CD8-positive, alpha-beta memory T cell (primary cell): ENCODE measurements at regions not wholly inside any gene's neighbourhood (a gene's known extent, or its start where the extent isn't known, plus 50 kb on each side); places are given as distances from the start of the nearest gene placed in this dataset.
"Not testable (repeated sequence)": the region's sequence is repeated elsewhere in the genome, so short reads cannot be mapped to it uniquely, and the experiment has no call there.

Experiments used
- CTCF ChIA-PET: fragments of 350-600 bp; sonication (Branson Sonifier 250); formaldehyde crosslinking; loops from one replicate; lab custom pipeline; 2021; ENCODE audit warnings: antibody characterized with exemption; lab: Charles Lee
- POLR2A ChIA-PET: fragments of 350-600 bp; sonication (Branson Sonifier 250); formaldehyde crosslinking; loops from one replicate; lab custom pipeline; 2021; ENCODE audit warnings: antibody characterized with exemption; lab: Charles Lee
- DNase-seq, 5 donors: peaks; one replicate each; pipeline versions ENCODE4 v3.0.0 to v3.0.0-alpha.2; 2020 to 2022; ENCODE audit warnings: mixed read lengths in 1 of 5
- H3K27ac ChIP-seq: one replicate; pipeline ENCODE4 v1.7.0; 2013; ENCODE audit warnings: low read depth, mild to moderate bottlenecking, low read length, moderate library complexity
- H3K27me3 ChIP-seq: 2 replicates; pipeline ENCODE4 v1.7.0; 2013; ENCODE audit warnings: low read length, mild to moderate bottlenecking; ENCODE audit not compliant: insufficient read depth, poor library complexity, severe bottlenecking
- H3K36me3 ChIP-seq: 2 replicates; pipeline ENCODE4 v1.7.0; 2013; ENCODE audit warnings: mild to moderate bottlenecking, low read length, moderate library complexity; ENCODE audit not compliant: insufficient read depth
- H3K4me1 ChIP-seq: 2 replicates; pipeline ENCODE4 v1.7.0; 2013; ENCODE audit warnings: mild to moderate bottlenecking, low read length, moderate library complexity; ENCODE audit not compliant: insufficient read depth
- H3K4me3 ChIP-seq: 2 replicates; pipeline ENCODE4 v1.7.0; 2013; ENCODE audit warnings: mild to moderate bottlenecking, low read length
- H3K9me3 ChIP-seq: 2 replicates; pipeline ENCODE4 v1.7.0; 2013; ENCODE audit warnings: mild to moderate bottlenecking, low read length
- H3K27ac Mint-ChIP-seq, 8 donors: one replicate each; pipeline ENCODE4 v1.8.0; 2020 to 2021; ENCODE audit warnings: mixed read lengths in 8 of 8, mild to moderate bottlenecking in 6 of 8, inconsistent platforms in 3 of 8, moderate library complexity in 3 of 8
- H3K27me3 Mint-ChIP-seq, 2 donors: one replicate each; pipeline ENCODE4 v1.8.0; 2020 to 2021; ENCODE audit warnings: mixed read lengths in 2 of 2, mild to moderate bottlenecking in 1 of 2, moderate library complexity in 1 of 2
- H3K36me3 Mint-ChIP-seq, 3 donors: one replicate each; pipeline ENCODE4 v1.8.0; 2020 to 2021; ENCODE audit warnings: mixed read lengths in 3 of 3, inconsistent platforms in 1 of 3, mild to moderate bottlenecking in 1 of 3
- H3K4me1 Mint-ChIP-seq, 3 donors: one replicate each; pipeline ENCODE4 v1.8.0; 2020 to 2021; ENCODE audit warnings: mixed read lengths in 3 of 3, inconsistent platforms in 1 of 3, mild to moderate bottlenecking in 1 of 3
- H3K4me3 Mint-ChIP-seq, 7 donors: one replicate each; pipeline ENCODE4 v1.8.0; 2020 to 2021; ENCODE audit warnings: mixed read lengths in 7 of 7, mild to moderate bottlenecking in 6 of 7, moderate library complexity in 4 of 7, inconsistent platforms in 2 of 7
- H3K9me3 Mint-ChIP-seq, 5 donors: one replicate each; pipeline ENCODE4 v1.8.0; 2020 to 2022; ENCODE audit warnings: mixed read lengths in 5 of 5, mild to moderate bottlenecking in 3 of 5, moderate library complexity in 2 of 5, inconsistent platforms in 1 of 5

DNA sequence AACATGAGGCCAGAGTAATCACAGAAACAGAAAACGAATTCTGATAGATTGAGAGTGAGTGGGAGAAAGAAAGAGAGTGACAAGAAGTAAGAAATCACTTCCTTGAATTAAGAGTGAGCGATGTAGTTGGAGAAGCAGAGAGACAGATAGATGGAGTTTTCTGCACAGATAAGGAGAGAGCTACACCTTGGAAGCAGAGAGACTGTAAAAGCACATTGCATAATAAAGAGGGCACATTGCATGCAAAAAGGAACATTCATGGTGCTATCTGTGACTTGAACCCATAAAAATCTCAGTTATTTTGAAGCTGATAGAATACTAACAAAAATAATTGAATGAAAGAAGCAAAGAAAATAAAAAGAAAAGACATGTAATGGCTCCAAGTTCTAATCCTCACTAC lies 943.8 kb downstream of the NR2F1-AS1 start:
- Mint-ChIP-seq H3K9me3 (peaks cover 0 to 6% (median 0%) of the 10 kb centered on the region in 5 donors), H3K27ac (no peak overlapping the region), H3K4me1 (no peaks in the 10 kb centered on the region), H3K36me3 (no peaks in the 10 kb centered on the region), H3K4me3 (no peak overlapping the region), H3K27me3 (no peaks in the 10 kb centered on the region)
- Histone ChIP-seq H3K4me3 (no peak overlapping the region), H3K27ac (no peak overlapping the region), H3K4me1 (no peaks in the 10 kb centered on the region), H3K27me3 (no peaks in the 10 kb centered on the region), H3K36me3 (no peaks in the 10 kb centered on the region), H3K9me3 (no peaks in the 10 kb centered on the region)
- no peak for DNase-seq
- POLR2A ChIA-PET = no interaction called here
- CTCF ChIA-PET = no interaction called here

DNA sequence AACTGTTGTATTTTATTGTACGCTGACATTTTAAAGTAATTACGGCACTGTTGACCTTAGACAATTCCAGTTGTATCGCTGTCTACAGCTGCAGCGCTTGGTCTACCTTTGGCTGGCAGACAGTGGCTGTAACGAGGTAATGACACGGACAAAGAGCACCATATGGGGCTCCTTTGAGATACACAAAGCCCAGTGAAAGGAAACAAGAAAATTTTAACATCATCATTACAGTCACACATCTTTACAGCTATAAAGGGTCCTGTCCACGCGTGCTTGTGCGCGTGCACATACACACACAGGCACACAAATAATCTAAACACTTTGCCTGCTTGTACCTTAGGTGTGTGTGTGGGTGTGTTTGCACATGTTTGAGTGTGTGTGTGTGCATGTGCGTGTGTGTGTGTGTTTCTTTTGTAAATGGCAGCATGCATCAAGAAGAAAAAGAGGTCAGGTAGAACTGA lies 946.0 kb downstream of the NR2F1-AS1 start:
- Mint-ChIP-seq H3K36me3 (no peaks in the 10 kb centered on the region), H3K9me3 (peaks cover 0 to 3% (median 0%) of the 10 kb centered on the region in 5 donors), H3K27me3 (no peaks in the 10 kb centered on the region), H3K27ac (no peak overlapping the region), H3K4me3 (no peak overlapping the region), H3K4me1 (no peaks in the 10 kb centered on the region)
- Histone ChIP-seq H3K9me3 (no peaks in the 10 kb centered on the region), H3K36me3 (no peaks in the 10 kb centered on the region), H3K27me3 (no peaks in the 10 kb centered on the region), H3K4me1 (no peaks in the 10 kb centered on the region), H3K27ac (no peak overlapping the region), H3K4me3 (no peak overlapping the region)
- ChIA-PET POLR2A (no interaction called here), CTCF (no interaction called here)
- no peak for DNase-seq

DNA sequence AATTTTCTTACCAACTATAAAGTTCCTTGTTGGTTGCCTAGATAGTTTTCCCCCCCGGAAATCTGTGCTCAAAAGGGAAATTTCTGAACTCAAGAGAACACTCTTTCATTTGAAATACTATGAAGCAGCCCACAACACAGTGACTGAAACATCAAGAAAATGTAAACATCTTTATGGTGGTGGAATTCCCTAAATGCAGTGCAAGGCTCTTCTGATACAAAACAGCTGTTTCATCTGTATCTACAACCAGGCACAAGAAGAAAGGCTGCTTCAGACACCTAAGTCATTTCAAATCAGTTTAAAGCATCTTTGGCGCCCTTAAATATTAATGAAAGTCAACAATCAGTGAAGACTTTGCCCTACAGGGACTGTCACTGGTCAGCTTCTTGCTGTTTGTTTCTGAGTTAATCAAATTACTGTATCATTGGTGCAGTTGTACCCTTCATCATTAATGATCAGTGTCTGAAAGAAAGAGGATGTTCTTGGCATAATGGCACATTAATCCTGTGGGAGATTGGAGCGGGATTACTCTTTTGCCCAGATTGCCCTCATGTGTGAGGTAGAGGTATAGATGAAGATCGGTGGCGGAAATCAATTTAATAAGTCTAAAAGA lies 947.0 kb downstream of the NR2F1-AS1 start:
- Mint-ChIP-seq H3K4me1 (no peaks in the 10 kb centered on the region), H3K27me3 (no peaks in the 10 kb centered on the region), H3K9me3 (peaks cover 0 to 6% (median 4%) of the 10 kb centered on the region in 5 donors), H3K4me3 (no peak overlapping the region), H3K36me3 (no peaks in the 10 kb centered on the region), H3K27ac (no peak overlapping the region)
- Histone ChIP-seq H3K9me3 (no peaks in the 10 kb centered on the region), H3K36me3 (no peaks in the 10 kb centered on the region), H3K4me1 (no peaks in the 10 kb centered on the region), H3K4me3 (no peak overlapping the region), H3K27ac (no peak overlapping the region), H3K27me3 (no peaks in the 10 kb centered on the region)
- no peak for DNase-seq
- CTCF ChIA-PET = no interaction called here
- POLR2A ChIA-PET = no interaction called here

DNA sequence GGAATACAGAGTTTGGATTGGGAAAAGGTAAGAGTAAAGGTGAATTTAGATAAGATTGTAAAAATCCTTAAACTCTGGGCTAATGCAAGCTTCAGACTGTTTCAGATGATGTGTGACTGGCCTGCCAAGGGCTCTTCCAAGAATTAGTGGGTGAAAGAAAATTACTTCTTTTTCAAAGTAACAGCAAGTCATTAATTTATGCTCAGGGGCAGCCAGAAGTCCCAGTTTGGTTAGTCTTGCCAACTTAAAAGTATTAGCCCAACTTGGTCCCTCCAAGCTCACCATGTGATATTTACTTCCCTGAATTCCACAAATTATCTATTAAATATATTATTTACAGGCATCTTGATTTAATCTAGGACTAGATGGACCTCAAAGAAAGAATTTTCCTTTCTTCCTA lies 947.8 kb downstream of the NR2F1-AS1 start:
- Mint-ChIP-seq H3K9me3 (peaks cover 0 to 11% (median 4%) of the 10 kb centered on the region in 5 donors), H3K27me3 (no peaks in the 10 kb centered on the region), H3K4me1 (no peaks in the 10 kb centered on the region), H3K4me3 (no peak overlapping the region), H3K36me3 (no peaks in the 10 kb centered on the region), H3K27ac (no peak overlapping the region)
- Histone ChIP-seq H3K4me1 (no peaks in the 10 kb centered on the region), H3K36me3 (no peaks in the 10 kb centered on the region), H3K27ac (no peak overlapping the region), H3K4me3 (no peak overlapping the region), H3K9me3 (no peaks in the 10 kb centered on the region), H3K27me3 (no peaks in the 10 kb centered on the region)
- CTCF ChIA-PET = no interaction called here
- POLR2A ChIA-PET = no interaction called here
- DNase-seq = no peak

DNA sequence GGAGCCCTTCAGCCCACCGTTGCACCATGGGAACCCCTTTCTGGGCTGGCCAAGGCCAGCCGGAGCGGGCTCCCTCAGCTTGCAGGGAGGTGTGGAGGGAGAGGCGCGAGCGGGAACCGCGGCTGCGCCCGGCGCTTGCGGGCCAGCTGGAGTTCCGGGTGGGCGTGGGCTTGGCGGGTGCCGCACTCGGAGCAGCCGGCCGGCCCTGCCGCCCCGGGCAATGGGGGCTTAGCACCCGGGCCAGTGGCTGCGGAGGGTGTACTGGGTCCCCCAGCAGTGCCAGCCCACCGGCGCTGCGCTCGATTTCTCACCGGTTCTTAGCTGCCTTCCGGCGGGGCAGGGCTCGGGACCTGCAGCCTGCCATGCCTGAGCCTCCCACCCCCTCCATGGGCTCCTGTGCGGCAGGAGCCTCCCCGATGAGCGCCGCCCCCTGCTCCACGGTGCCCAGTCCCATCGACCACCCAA lies 949.8 kb downstream of the NR2F1-AS1 start:
- H3K36me3 Mint-ChIP-seq, H3K4me1 ChIP-seq, H3K27ac Mint-ChIP-seq, H3K27me3 Mint-ChIP-seq, CTCF ChIA-PET, POLR2A ChIA-PET, H3K9me3 ChIP-seq, H3K36me3 ChIP-seq, H3K4me3 Mint-ChIP-seq, H3K27ac ChIP-seq, H3K4me1 Mint-ChIP-seq, H3K4me3 ChIP-seq, H3K27me3 ChIP-seq: not testable (repeated sequence)
- H3K9me3 Mint-ChIP-seq = peaks cover 0 to 15% (median 4%) of the 10 kb centered on the region in 5 donors
- DNase-seq = peak in 1 of 5 donors; percentile 22

DNA sequence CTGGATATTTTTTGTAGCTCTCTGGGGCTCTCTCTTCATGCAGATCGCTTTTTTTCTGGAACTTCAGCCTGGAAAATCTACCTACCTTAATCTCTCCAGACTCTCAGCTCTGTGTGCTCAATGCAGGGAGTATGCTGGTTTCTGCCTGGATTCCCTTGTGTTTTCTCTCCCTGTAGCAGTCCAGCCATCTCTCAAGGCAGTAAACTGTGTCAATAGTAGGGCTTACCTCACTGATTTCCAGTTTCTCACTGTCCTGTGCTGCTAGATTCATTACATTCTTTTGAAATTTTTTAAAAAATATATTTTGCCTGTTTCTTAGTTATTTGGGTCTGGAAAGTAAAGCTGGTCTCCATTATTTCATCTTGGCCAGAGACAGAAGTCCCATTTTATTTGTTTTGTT lies 951.4 kb downstream of the NR2F1-AS1 start:
- no peaks in the 10 kb centered on the region for H3K36me3 ChIP-seq
- Mint-ChIP-seq H3K4me1 (no peaks in the 10 kb centered on the region), H3K4me3 (no peak overlapping the region), H3K27ac (no peak overlapping the region), H3K27me3 (peaks cover 0 to 2% of the 10 kb centered on the region in 2 donors), H3K36me3 (no peaks in the 10 kb centered on the region), H3K9me3 (peaks cover 0 to 15% (median 4%) of the 10 kb centered on the region in 5 donors)
- CTCF ChIA-PET = no interaction called here
- POLR2A ChIA-PET = no interaction called here
- H3K27me3 ChIP-seq = no peaks in the 10 kb centered on the region
- H3K4me1 ChIP-seq = no peaks in the 10 kb centered on the region
- no peak overlapping the region for H3K4me3 ChIP-seq
- H3K27ac ChIP-seq = no peak overlapping the region
- no peak for DNase-seq
- no peaks in the 10 kb centered on the region for H3K9me3 ChIP-seq

DNA sequence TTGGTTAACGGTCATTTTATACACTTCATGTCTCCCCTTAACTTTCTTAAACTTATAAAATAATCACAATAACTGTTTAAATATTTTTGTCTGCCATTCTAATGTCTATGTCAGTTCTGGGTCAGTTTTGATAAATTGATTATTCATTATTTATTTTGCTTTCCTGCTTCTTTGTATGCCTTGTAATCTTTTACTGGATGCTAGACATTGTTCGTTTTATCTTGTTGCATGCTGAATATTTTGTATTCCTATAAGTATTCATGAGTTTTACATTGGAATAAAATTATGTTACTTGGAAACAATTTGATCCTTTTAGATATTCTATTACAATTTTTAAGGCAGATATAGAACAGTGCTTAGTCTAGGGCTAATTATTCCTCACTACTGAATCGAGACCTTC lies 952.0 kb downstream of the NR2F1-AS1 start:
- DNase-seq = no peak

DNA sequence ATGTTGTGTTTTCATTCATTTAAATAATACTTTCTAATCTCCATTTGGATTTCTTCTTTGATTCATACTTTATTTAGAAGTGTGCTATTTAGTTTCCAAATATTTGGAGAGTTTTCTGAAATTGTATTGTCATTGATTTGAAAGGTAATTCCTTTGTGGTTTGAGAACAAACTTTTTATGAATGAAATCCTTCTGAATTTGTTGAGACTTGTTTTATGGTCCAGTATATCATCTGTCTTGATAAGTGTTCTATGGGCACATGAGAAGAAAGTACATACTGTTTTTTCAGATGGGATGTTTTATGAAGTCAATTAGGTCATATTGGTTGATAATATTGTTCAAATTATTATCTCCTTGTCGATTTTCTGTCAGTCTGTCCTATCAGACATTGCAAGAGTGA lies 953.8 kb downstream of the NR2F1-AS1 start:
- CTCF ChIA-PET = no interaction called here
- Mint-ChIP-seq H3K4me1 (no peaks in the 10 kb centered on the region), H3K36me3 (no peaks in the 10 kb centered on the region), H3K27ac (no peak overlapping the region), H3K9me3 (peaks cover 0 to 15% (median 9%) of the 10 kb centered on the region in 5 donors), H3K27me3 (peaks cover 0 to 2% of the 10 kb centered on the region in 2 donors), H3K4me3 (no peak overlapping the region)
- Histone ChIP-seq H3K9me3 (no peaks in the 10 kb centered on the region), H3K27ac (no peak overlapping the region), H3K36me3 (no peaks in the 10 kb centered on the region), H3K4me1 (no peaks in the 10 kb centered on the region), H3K4me3 (no peak overlapping the region), H3K27me3 (no peaks in the 10 kb centered on the region)
- POLR2A ChIA-PET = no interaction called here
- DNase-seq = no peak

More for the DNA sequence above, 952.0 kb downstream of the NR2F1-AS1 start:
- ChIA-PET POLR2A (no interaction called here), CTCF (no interaction called here)
- peaks cover 0 to 2% of the 10 kb centered on the region in 2 donors for H3K27me3 Mint-ChIP-seq
- H3K27me3 ChIP-seq = no peaks in the 10 kb centered on the region
- no peaks in the 10 kb centered on the region for H3K4me1 ChIP-seq
- no peaks in the 10 kb centered on the region for H3K4me1 Mint-ChIP-seq
- H3K36me3 Mint-ChIP-seq = no peaks in the 10 kb centered on the region
- no peaks in the 10 kb centered on the region for H3K9me3 ChIP-seq
- H3K27ac ChIP-seq = no peak overlapping the region
- H3K4me3 ChIP-seq = no peak overlapping the region
- no peak overlapping the region for H3K27ac Mint-ChIP-seq
- no peak overlapping the region for H3K4me3 Mint-ChIP-seq
- H3K9me3 Mint-ChIP-seq = peaks cover 0 to 15% (median 4%) of the 10 kb centered on the region in 5 donors
- no peaks in the 10 kb centered on the region for H3K36me3 ChIP-seq
